ENCODE measurements at regions not wholly inside any gene's neighbourhood (a gene's known extent, or its start where the extent isn't known, plus 50 kb on each side); places are given as distances from the start of the nearest gene placed in this dataset.

- no peak for DNase-seq (ENCODE audit: extremely low spot score)
- POLR2A ChIA-PET, result no interaction called here
- no peak for TF ChIP-seq CTCF (IDR thresholded peaks at IDR 0.05; ENCODE audit: control extremely low read depth, extremely low read depth, low read depth, missing control alignments)
- CTCF ChIA-PET, result no interaction called here
Observed at GRCh38 chr4:22216278-22216677, 267.7 kb upstream of the KCNIP4 start.

GRCh38 chr4:22215084-22215483 lies 266.5 kb upstream of the KCNIP4 start:
- TF ChIP-seq CTCF (IDR thresholded peaks at IDR 0.05; ENCODE audit: control extremely low read depth, extremely low read depth, low read depth, missing control alignments), result no peak
- CTCF ChIA-PET, result no interaction called here
- no peak for DNase-seq (ENCODE audit: extremely low spot score)
- POLR2A ChIA-PET, result no interaction called here

GRCh38 chr4:22203711-22204011 lies 255.1 kb upstream of the KCNIP4 start:
- POLR2A ChIA-PET, result no interaction called here
- CTCF ChIA-PET, result no interaction called here
- TF ChIP-seq CTCF (IDR thresholded peaks at IDR 0.05; ENCODE audit: control extremely low read depth, extremely low read depth, low read depth, missing control alignments), result no peak
- no peak for DNase-seq (ENCODE audit: extremely low spot score)

GRCh38 chr4:22202975-22203710 lies 254.6 kb upstream of the KCNIP4 start:
- POLR2A ChIA-PET, result no interaction called here
- DNase-seq (ENCODE audit: extremely low spot score), result no peak
- CTCF ChIA-PET, result interaction anchor here (1.4 kb wide), 1 partner anchor 11 kb away, joined by 4 read pairs; no protein-coding TSS in a partner anchor
- no peak for TF ChIP-seq CTCF (IDR thresholded peaks at IDR 0.05; ENCODE audit: control extremely low read depth, extremely low read depth, low read depth, missing control alignments)

- no peak for TF ChIP-seq CTCF (IDR thresholded peaks at IDR 0.05; ENCODE audit: control extremely low read depth, extremely low read depth, low read depth, missing control alignments)
- no peak for DNase-seq (ENCODE audit: extremely low spot score)
- ChIA-PET POLR2A (no interaction called here), CTCF (interaction anchor here (1.4 kb wide), 1 partner anchor 10 kb away, joined by 4 read pairs; no protein-coding TSS in a partner anchor)
Observed at GRCh38 chr4:22202246-22202974, 253.8 kb upstream of the KCNIP4 start.

GRCh38 chr4:22201256-22201655 lies 252.7 kb upstream of the KCNIP4 start:
- ChIA-PET CTCF (no interaction called here), POLR2A (no interaction called here)
- no peak for DNase-seq (ENCODE audit: extremely low spot score)
- no peak for TF ChIP-seq CTCF (IDR thresholded peaks at IDR 0.05; ENCODE audit: control extremely low read depth, extremely low read depth, low read depth, missing control alignments)

All from GM10248 (cell line).